SK-N-SH (cell line): ENCODE measurements at regions not wholly inside any gene's neighbourhood (a gene's known extent, or its start where the extent isn't known, plus 50 kb on each side); places are given as distances from the start of the nearest gene placed in this dataset.

Source experiments
- CTCF ChIA-PET: fragments of 300-600, 350-600 bp; formaldehyde crosslinking; extraction: SDS; loops from one replicate; lab custom pipeline; 2021; lab: Yijun Ruan, JAX
- POLR2A ChIA-PET: fragments of 350-600 bp; sonication (Branson Sonifier 250); formaldehyde crosslinking; extraction: SDS; loops from one replicate; lab custom pipeline; 2020; ENCODE audit warnings: antibody characterized with exemption, inconsistent platforms; lab: Yijun Ruan, JAX
- DNase-seq: peaks from one replicate; pipeline ENCODE4 v3.0.0; 2012
- H2AFZ ChIP-seq: fragments of 200-600 bp; sonication (generic); 2 replicates; pipeline ENCODE4 v1.8.1; 2016; ENCODE audit warnings: antibody characterized with exemption, mild to moderate bottlenecking, low read depth
- H3F3A ChIP-seq: fragments of 200-600 bp; sonication (generic); replicated peaks from 2 replicates; pipeline ENCODE3; 2016; ENCODE audit warnings: antibody characterized with exemption, mild to moderate bottlenecking; ENCODE audit not compliant: insufficient read depth
- H3K27ac ChIP-seq, 2 experiments: fragments of 200-500 bp in 1 of 2; fragments of 200-600 bp in 1 of 2; sonication (Bioruptor generic) in 1 of 2; sonication (generic), shearing (Covaris generic) in 1 of 2; 2 replicates each; pipeline versions ENCODE4 v1.5.1 to v1.6.1; 2014 to 2016; ENCODE audit warnings: low read depth in 2 of 2, inconsistent platforms in 1 of 2, low read length in 1 of 2, mild to moderate bottlenecking in 1 of 2, mixed read lengths in 1 of 2
- H3K27me3 ChIP-seq: fragments of 200-600 bp; sonication (generic), shearing (Covaris generic); 2 replicates; pipeline ENCODE4 v1.6.1; 2016; ENCODE audit warnings: mixed run types; ENCODE audit not compliant: insufficient read depth
- H3K36me3 ChIP-seq, 2 experiments: fragments of 200-500 bp in 1 of 2; fragments of 200-600 bp in 1 of 2; sonication (Bioruptor generic) in 1 of 2; sonication (generic) in 1 of 2; replicated peaks in 1 of 2; 2 replicates each; pipeline versions ENCODE3 to v1.5.1; 2014 to 2016; ENCODE audit warnings: low read length in 1 of 2, mild to moderate bottlenecking in 1 of 2; ENCODE audit not compliant: insufficient read depth in 2 of 2, control insufficient read depth in 1 of 2
- H3K4me1 ChIP-seq, 2 experiments: fragments of 200-500 bp in 1 of 2; fragments of 200-600 bp in 1 of 2; sonication (Bioruptor generic) in 1 of 2; sonication (generic), shearing (Covaris generic) in 1 of 2; 2 replicates each; pipeline versions ENCODE4 v1.5.1 to v1.6.1; 2014 to 2016; ENCODE audit warnings: low read depth in 1 of 2, low read length in 1 of 2, mixed run types in 1 of 2; ENCODE audit not compliant: insufficient read depth in 2 of 2, control insufficient read depth in 1 of 2
- H3K4me2 ChIP-seq: fragments of 200-600 bp; sonication (generic), shearing (Covaris generic); 2 replicates; pipeline ENCODE4 v1.6.1; 2017; ENCODE audit warnings: mixed run types
- H3K4me3 ChIP-seq, 2 experiments: fragments of 200-500 bp in 1 of 2; fragments of 200-600 bp in 1 of 2; sonication (Bioruptor generic) in 1 of 2; sonication (generic), shearing (Covaris generic) in 1 of 2; 2 replicates each; pipeline versions ENCODE4 v1.5.1 to v1.8.1; 2014 to 2016; ENCODE audit warnings: low read depth in 2 of 2, inconsistent platforms in 1 of 2, low read length in 1 of 2, mild to moderate bottlenecking in 1 of 2, mixed read lengths in 1 of 2, moderate library complexity in 1 of 2
- H3K79me2 ChIP-seq: fragments of 200-600 bp; sonication (generic); 2 replicates; pipeline ENCODE4 v1.8.1; 2017; ENCODE audit warnings: mild to moderate bottlenecking; ENCODE audit not compliant: insufficient read depth
- H3K9ac ChIP-seq: fragments of 200-600 bp; sonication (generic); 2 replicates; pipeline ENCODE4 v1.6.1; 2017; ENCODE audit warnings: mixed run types
- H3K9me2 ChIP-seq: fragments of 200-600 bp; sonication (generic); 2 replicates; pipeline ENCODE4 v1.6.1; 2017; ENCODE audit warnings: mixed run types
- H3K9me3 ChIP-seq: fragments of 200-600 bp; sonication (generic); 2 replicates; pipeline ENCODE4 v1.6.1; 2017; ENCODE audit warnings: mixed run types, mild to moderate bottlenecking, moderate library complexity
- H4K20me1 ChIP-seq: fragments of 200-600 bp; sonication (generic); 2 replicates; pipeline ENCODE4 v1.6.1; 2017; ENCODE audit warnings: mild to moderate bottlenecking, mixed run types; ENCODE audit not compliant: insufficient read depth
- FOSL2 ChIP-seq: IDR thresholded peaks from 2 replicates; pipeline ENCODE4 v1.4.0; 2012; ENCODE audit warnings: low read depth, mild to moderate bottlenecking, moderate library complexity, borderline replicate concordance
- FOXJ3 ChIP-seq: sonication (generic); formaldehyde crosslinking; IDR thresholded peaks from 2 replicates; pipeline ENCODE4 v1.5.1; 2020; ENCODE audit warnings: mild to moderate bottlenecking, missing genetic modification reagents
- JUND ChIP-seq: IDR thresholded peaks from 2 replicates; pipeline ENCODE4 v1.4.0; 2012
- MEF2A ChIP-seq: IDR thresholded peaks from 2 replicates; pipeline ENCODE4 v1.4.0; 2012; ENCODE audit warnings: low read depth, borderline replicate concordance
- NFIC ChIP-seq: IDR thresholded peaks from 2 replicates; pipeline ENCODE4 v1.4.0; 2012; ENCODE audit warnings: borderline replicate concordance
- NRF1 ChIP-seq: IDR thresholded peaks from 2 replicates; pipeline ENCODE4 v1.6.1; 2012; ENCODE audit warnings: low read depth, mild to moderate bottlenecking, low read length
- POLR2AphosphoS5 ChIP-seq: IDR thresholded peaks from 2 replicates; pipeline ENCODE4 v1.6.1; 2012; ENCODE audit warnings: low read depth, low read length
- RFX5 ChIP-seq: IDR thresholded peaks from 2 replicates; pipeline ENCODE4 v1.6.1; 2012; ENCODE audit warnings: mild to moderate bottlenecking, improper control_type of control experiment, low read length
- RXRA ChIP-seq: IDR thresholded peaks from 2 replicates; pipeline ENCODE4 v1.4.0; 2012; ENCODE audit warnings: low read depth, mild to moderate bottlenecking, borderline replicate concordance
- SMC3 ChIP-seq: IDR thresholded peaks from 2 replicates; pipeline ENCODE4 v1.6.1; 2012; ENCODE audit warnings: low read depth, low read length, improper control_type of control experiment
- TAF1 ChIP-seq: IDR thresholded peaks from 2 replicates; pipeline ENCODE4 v1.6.1; 2012; ENCODE audit warnings: low read depth, mild to moderate bottlenecking, low read length, moderate library complexity, borderline replicate concordance
- TCF12 ChIP-seq: IDR thresholded peaks from 2 replicates; pipeline ENCODE4 v1.4.0; 2012
- YY1 ChIP-seq: IDR thresholded peaks from 2 replicates; pipeline ENCODE4 v1.4.0; 2012; ENCODE audit warnings: low read depth, mild to moderate bottlenecking
- WGBS: methylation state at CpG from one replicate; pipeline ENCODE4 v1.1.6; 2017; ENCODE audit warnings: low lambda C conversion rate; 5-methylcytosine and 5-hydroxymethylcytosine counted together
- TF ChIP-seq, protein P1 (sequence below): IDR thresholded peaks from 2 replicates; pipeline ENCODE4 v1.4.0; 2012; ENCODE audit warnings: low read depth, borderline replicate concordance
- TF ChIP-seq, protein P2 (sequence below): IDR thresholded peaks from 2 replicates; pipeline ENCODE4 v1.6.1; 2012; ENCODE audit warnings: mild to moderate bottlenecking, low read depth, low read length, moderate library complexity
- TF ChIP-seq, protein P3 (sequence below): IDR thresholded peaks from 2 replicates; pipeline ENCODE4; 2012

DNA sequence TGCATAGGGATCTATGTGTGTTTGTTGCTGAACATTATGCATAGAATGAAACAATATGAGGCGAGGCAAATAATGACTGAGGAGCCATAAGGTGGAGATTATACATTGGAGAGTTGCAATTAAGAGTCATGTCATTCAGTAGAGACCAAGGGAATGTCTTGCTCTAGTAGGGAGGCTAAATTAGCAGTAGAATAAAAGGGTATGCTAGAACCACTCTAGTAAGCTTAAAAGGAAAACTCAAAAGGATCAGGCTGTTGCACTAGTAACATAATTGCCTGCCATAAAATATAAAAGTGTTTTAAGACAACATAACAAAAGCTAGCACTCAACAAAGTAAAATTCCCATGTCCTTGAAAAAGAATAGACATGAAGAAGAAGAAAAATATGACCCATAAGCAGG, 586.2 kb upstream of the DIAPH2 start:
- Histone ChIP-seq H3K9me3 (no peaks in the 10 kb centered on the region), H3K4me1 (no peaks in the 10 kb centered on the region), H3F3A (no peaks in the 10 kb centered on the region), H4K20me1 (no peaks in the 10 kb centered on the region), H3K9ac (no peak overlapping the region), H3K9me2 (no peaks in the 10 kb centered on the region), H2AFZ (no peak overlapping the region), H3K36me3 (no peaks in the 10 kb centered on the region), H3K4me3 (no peak overlapping the region), H3K4me2 (no peak overlapping the region), H3K27ac (no peak overlapping the region), H3K27me3 (no peaks in the 10 kb centered on the region), H3K79me2 (no peaks in the 10 kb centered on the region)
- WGBS, result 3% methylated on average over 1 of the region's 1 CpG
- POLR2A ChIA-PET, result no interaction called here
- DNase-seq, result no peak
- TF ChIP-seq TAF1 (no peak), SMC3 (no peak), NFIC (no peak), TCF12 (no peak), YY1 (no peak), MEF2A (no peak), FOSL2 (no peak), FOXJ3 (CRISPR knock-in tag) (no peak), JUND (no peak), RFX5 (no peak), RXRA (no peak), NRF1 (no peak), POLR2AphosphoS5 (no peak)
- TF ChIP-seq, protein P1, sequence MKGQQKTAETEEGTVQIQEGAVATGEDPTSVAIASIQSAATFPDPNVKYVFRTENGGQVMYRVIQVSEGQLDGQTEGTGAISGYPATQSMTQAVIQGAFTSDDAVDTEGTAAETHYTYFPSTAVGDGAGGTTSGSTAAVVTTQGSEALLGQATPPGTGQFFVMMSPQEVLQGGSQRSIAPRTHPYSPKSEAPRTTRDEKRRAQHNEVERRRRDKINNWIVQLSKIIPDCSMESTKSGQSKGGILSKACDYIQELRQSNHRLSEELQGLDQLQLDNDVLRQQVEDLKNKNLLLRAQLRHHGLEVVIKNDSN, result no peak
- TF ChIP-seq, protein P2, sequence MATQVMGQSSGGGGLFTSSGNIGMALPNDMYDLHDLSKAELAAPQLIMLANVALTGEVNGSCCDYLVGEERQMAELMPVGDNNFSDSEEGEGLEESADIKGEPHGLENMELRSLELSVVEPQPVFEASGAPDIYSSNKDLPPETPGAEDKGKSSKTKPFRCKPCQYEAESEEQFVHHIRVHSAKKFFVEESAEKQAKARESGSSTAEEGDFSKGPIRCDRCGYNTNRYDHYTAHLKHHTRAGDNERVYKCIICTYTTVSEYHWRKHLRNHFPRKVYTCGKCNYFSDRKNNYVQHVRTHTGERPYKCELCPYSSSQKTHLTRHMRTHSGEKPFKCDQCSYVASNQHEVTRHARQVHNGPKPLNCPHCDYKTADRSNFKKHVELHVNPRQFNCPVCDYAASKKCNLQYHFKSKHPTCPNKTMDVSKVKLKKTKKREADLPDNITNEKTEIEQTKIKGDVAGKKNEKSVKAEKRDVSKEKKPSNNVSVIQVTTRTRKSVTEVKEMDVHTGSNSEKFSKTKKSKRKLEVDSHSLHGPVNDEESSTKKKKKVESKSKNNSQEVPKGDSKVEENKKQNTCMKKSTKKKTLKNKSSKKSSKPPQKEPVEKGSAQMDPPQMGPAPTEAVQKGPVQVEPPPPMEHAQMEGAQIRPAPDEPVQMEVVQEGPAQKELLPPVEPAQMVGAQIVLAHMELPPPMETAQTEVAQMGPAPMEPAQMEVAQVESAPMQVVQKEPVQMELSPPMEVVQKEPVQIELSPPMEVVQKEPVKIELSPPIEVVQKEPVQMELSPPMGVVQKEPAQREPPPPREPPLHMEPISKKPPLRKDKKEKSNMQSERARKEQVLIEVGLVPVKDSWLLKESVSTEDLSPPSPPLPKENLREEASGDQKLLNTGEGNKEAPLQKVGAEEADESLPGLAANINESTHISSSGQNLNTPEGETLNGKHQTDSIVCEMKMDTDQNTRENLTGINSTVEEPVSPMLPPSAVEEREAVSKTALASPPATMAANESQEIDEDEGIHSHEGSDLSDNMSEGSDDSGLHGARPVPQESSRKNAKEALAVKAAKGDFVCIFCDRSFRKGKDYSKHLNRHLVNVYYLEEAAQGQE, result no peak
- TF ChIP-seq, protein P3, sequence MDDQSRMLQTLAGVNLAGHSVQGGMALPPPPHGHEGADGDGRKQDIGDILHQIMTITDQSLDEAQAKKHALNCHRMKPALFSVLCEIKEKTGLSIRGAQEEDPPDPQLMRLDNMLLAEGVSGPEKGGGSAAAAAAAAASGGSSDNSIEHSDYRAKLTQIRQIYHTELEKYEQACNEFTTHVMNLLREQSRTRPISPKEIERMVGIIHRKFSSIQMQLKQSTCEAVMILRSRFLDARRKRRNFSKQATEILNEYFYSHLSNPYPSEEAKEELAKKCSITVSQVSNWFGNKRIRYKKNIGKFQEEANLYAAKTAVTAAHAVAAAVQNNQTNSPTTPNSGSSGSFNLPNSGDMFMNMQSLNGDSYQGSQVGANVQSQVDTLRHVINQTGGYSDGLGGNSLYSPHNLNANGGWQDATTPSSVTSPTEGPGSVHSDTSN, result no peak
- CTCF ChIA-PET, result no interaction called here
